H1 (cell line): ENCODE measurements at regions not wholly inside any gene's neighbourhood (a gene's known extent, or its start where the extent isn't known, plus 50 kb on each side); places are given as distances from the start of the nearest gene placed in this dataset.

Experiments used
- CTCF ChIA-PET: fragments of 300-600 bp; sonication (Branson Sonifier 250); formaldehyde crosslinking; loops from one replicate; lab custom pipeline; 2021; ENCODE audit not compliant: partially characterized antibody; lab: Charles Lee
- POLR2A ChIA-PET: fragments of 300-600 bp; sonication (Branson Sonifier 250); formaldehyde crosslinking; loops from one replicate; lab custom pipeline; 2021; ENCODE audit warnings: inconsistent platforms; ENCODE audit not compliant: partially characterized antibody; lab: Charles Lee
- DNase-seq, 2 experiments: peaks; one replicate each; pipeline versions ENCODE4 v3.0.0 to v3.0.0-alpha.2; 2010 to 2022; ENCODE audit warnings: low spot score in 2 of 2, low read depth in 1 of 2, mixed read lengths in 1 of 2
- FAIRE-seq: peaks from 2 replicates; lab custom pipeline; 2011; peaks lifted over from hg19 to GRCh38; lab: Jason Lieb, UNC
- H2AFZ ChIP-seq: 2 replicates; pipeline ENCODE4 v1.8.1; 2012; ENCODE audit warnings: low read length, inconsistent platforms
- H2AK5ac ChIP-seq: 2 replicates; pipeline ENCODE4 v1.6.1; 2013; ENCODE audit warnings: low read depth, low read length
- H2BK120ac ChIP-seq: replicated peaks from 2 replicates; pipeline ENCODE3; 2013; ENCODE audit warnings: low read depth, low read length, inconsistent platforms
- H2BK12ac ChIP-seq: 2 replicates; pipeline ENCODE4 v1.6.1; 2013; ENCODE audit warnings: low read depth, low read length
- H2BK15ac ChIP-seq: 2 replicates; pipeline ENCODE4 v1.6.1; 2013; ENCODE audit warnings: low read length
- H2BK20ac ChIP-seq: 2 replicates; pipeline ENCODE4 v1.6.1; 2013; ENCODE audit warnings: low read length
- H2BK5ac ChIP-seq: 2 replicates; pipeline ENCODE4 v1.6.1; 2013; ENCODE audit warnings: low read depth, low read length
- H3K14ac ChIP-seq: 2 replicates; pipeline ENCODE4 v1.6.1; 2013; ENCODE audit warnings: inconsistent platforms; ENCODE audit not compliant: insufficient read length
- H3K18ac ChIP-seq: 2 replicates; pipeline ENCODE4 v1.6.1; 2013; ENCODE audit warnings: low read length; ENCODE audit errors: extremely low read depth
- H3K23ac ChIP-seq: 2 replicates; pipeline ENCODE4 v1.6.1; 2013; ENCODE audit warnings: inconsistent platforms; ENCODE audit not compliant: insufficient read length
- H3K23me2 ChIP-seq: 2 replicates; pipeline ENCODE4 v1.6.1; 2013; ENCODE audit warnings: low read depth, low read length
- H3K27ac ChIP-seq: 2 replicates; pipeline ENCODE4 v1.6.1; 2011; ENCODE audit warnings: low read depth, low read length, inconsistent platforms
- H3K27me3 ChIP-seq, 4 experiments: replicated peaks in 1 of 4; 1 replicate in 1 of 4; 2 replicates in 3 of 4; pipeline versions ENCODE4 v1.6.1 to v1.8.1; 2011 to 2013; ENCODE audit warnings: low read length in 3 of 4, mild to moderate bottlenecking in 3 of 4, inconsistent platforms in 2 of 4, mixed read lengths in 2 of 4, moderate library complexity in 1 of 4; ENCODE audit not compliant: control insufficient read depth in 3 of 4, insufficient read depth in 3 of 4; ENCODE audit errors: extremely low read depth in 1 of 4
- H3K36me3 ChIP-seq, 4 experiments: 2 replicates each; pipeline versions ENCODE4 v1.6.1 to v1.8.1; 2011 to 2013; ENCODE audit warnings: mild to moderate bottlenecking in 4 of 4, low read length in 3 of 4, moderate library complexity in 2 of 4, control low read depth in 1 of 4, inconsistent platforms in 1 of 4; ENCODE audit not compliant: insufficient read depth in 4 of 4, control insufficient read depth in 2 of 4
- H3K4ac ChIP-seq: replicated peaks from 2 replicates; pipeline ENCODE3; 2013; ENCODE audit warnings: low read length, low read depth, mixed read lengths, inconsistent platforms; ENCODE audit not compliant: insufficient read length
- H3K4me1 ChIP-seq, 4 experiments: replicated peaks in 1 of 4; 1 replicate in 1 of 4; 2 replicates in 3 of 4; pipeline versions ENCODE4 v1.6.1 to v1.8.1; 2011 to 2013; ENCODE audit warnings: low read length in 3 of 4, inconsistent platforms in 2 of 4, mixed read lengths in 1 of 4; ENCODE audit not compliant: insufficient read depth in 4 of 4, control insufficient read depth in 3 of 4
- H3K4me2 ChIP-seq, 2 experiments: 2 replicates each; pipeline versions ENCODE4 v1.6.1 to v1.8.1; 2011 to 2013; ENCODE audit warnings: low read depth in 2 of 2, low read length in 2 of 2, control low read depth in 1 of 2, inconsistent platforms in 1 of 2, mild to moderate bottlenecking in 1 of 2; ENCODE audit not compliant: insufficient read depth in 1 of 2
- H3K4me3 ChIP-seq, 4 experiments: fragments of 200-600, 300-600 bp in 1 of 4; sonication (generic), shearing (Covaris generic), sonication (Bioruptor Twin) in 1 of 4; 2 replicates each; pipeline versions ENCODE4 v1.5.1 to v1.8.1; 2011 to 2016; ENCODE audit warnings: low read length in 4 of 4, low read depth in 3 of 4, control low read depth in 2 of 4, inconsistent platforms in 2 of 4, mild to moderate bottlenecking in 2 of 4, mixed read lengths in 1 of 4, moderate library complexity in 1 of 4; ENCODE audit not compliant: insufficient read depth in 2 of 4; ENCODE audit errors: extremely low read depth in 1 of 4
- H3K56ac ChIP-seq: replicated peaks from 2 replicates; pipeline ENCODE3; 2013; ENCODE audit warnings: low read depth, mild to moderate bottlenecking, mixed read lengths, low read length, inconsistent platforms; ENCODE audit not compliant: insufficient read length
- H3K79me1 ChIP-seq: 2 replicates; pipeline ENCODE4 v1.6.1; 2013; ENCODE audit warnings: low read depth, low read length, control low read depth
- H3K79me2 ChIP-seq, 2 experiments: 2 replicates each; pipeline versions ENCODE4 v1.6.1 to v1.8.1; 2012 to 2013; ENCODE audit warnings: low read length in 2 of 2, mild to moderate bottlenecking in 2 of 2, inconsistent platforms in 1 of 2; ENCODE audit not compliant: insufficient read depth in 2 of 2, control insufficient read depth in 1 of 2
- H3K9ac ChIP-seq, 4 experiments: replicated peaks in 1 of 4; 1 replicate in 1 of 4; 2 replicates in 3 of 4; pipeline versions ENCODE4 v1.6.1 to v1.8.1; 2011 to 2013; ENCODE audit warnings: low read depth in 3 of 4, low read length in 3 of 4, control low read depth in 2 of 4, mild to moderate bottlenecking in 2 of 4, moderate library complexity in 2 of 4, inconsistent platforms in 1 of 4; ENCODE audit errors: extremely low read depth in 1 of 4
- H3K9me3 ChIP-seq, 2 experiments: 2 replicates each; pipeline versions ENCODE4 v1.6.1 to v1.8.1; 2012 to 2013; ENCODE audit warnings: mild to moderate bottlenecking in 2 of 2, moderate library complexity in 2 of 2, control low read depth in 1 of 2, inconsistent platforms in 1 of 2, low read depth in 1 of 2, low read length in 1 of 2, mixed read lengths in 1 of 2; ENCODE audit not compliant: insufficient read depth in 2 of 2
- H4K20me1 ChIP-seq, 2 experiments: replicated peaks in 1 of 2; 2 replicates each; pipeline versions ENCODE3 to v1.8.1; 2011 to 2013; ENCODE audit warnings: inconsistent platforms in 2 of 2, low read length in 2 of 2, mild to moderate bottlenecking in 1 of 2; ENCODE audit not compliant: insufficient read depth in 2 of 2, control insufficient read depth in 1 of 2
- H4K5ac ChIP-seq: 2 replicates; pipeline ENCODE4 v1.6.1; 2013; ENCODE audit warnings: low read length, low read depth, mixed read lengths, inconsistent platforms; ENCODE audit not compliant: insufficient read length
- H4K8ac ChIP-seq: 2 replicates; pipeline ENCODE4 v1.8.0; 2013; ENCODE audit warnings: mild to moderate bottlenecking, moderate library complexity, low read length, inconsistent platforms; ENCODE audit not compliant: insufficient read depth; ENCODE audit errors: extremely low read depth
- H4K91ac ChIP-seq: replicated peaks from 2 replicates; pipeline ENCODE3; 2013; ENCODE audit warnings: low read length, mixed read lengths, inconsistent platforms; ENCODE audit not compliant: insufficient read length
- ATF2 ChIP-seq: IDR thresholded peaks from 2 replicates; pipeline ENCODE4 v1.6.1; 2012; ENCODE audit warnings: low read length, inconsistent platforms
- CEBPB ChIP-seq: IDR thresholded peaks from 2 replicates; pipeline ENCODE4 v1.6.1; 2012; ENCODE audit warnings: low read depth, low read length
- WGBS, 2 experiments: shearing (Covaris generic) in 1 of 2; methylation state at CpG; one replicate each; pipeline versions ENCODE4 v1.1.6 to v1.1.7; 2013 to 2015; ENCODE audit warnings: low lambda C conversion rate in 2 of 2, mixed read lengths in 2 of 2, inconsistent platforms in 1 of 2, low coverage in 1 of 2, missing lambda C conversion rate in 1 of 2; ENCODE audit not compliant: insufficient replicate concordance in 2 of 2, insufficient coverage in 1 of 2, insufficient read length in 1 of 2; ENCODE audit errors: extremely low coverage in 1 of 2, missing lambda C conversion rate in 1 of 2; 5-methylcytosine and 5-hydroxymethylcytosine counted together

- no peaks in the 10 kb centered on the region for H3K79me2 ChIP-seq
- H4K91ac ChIP-seq: no peak overlapping the region
- no peak overlapping the region for H2BK5ac ChIP-seq
- H4K20me1 ChIP-seq: no peaks in the 10 kb centered on the region
- no peak overlapping the region for H4K8ac ChIP-seq
- H3K27me3 ChIP-seq: no peaks in the 10 kb centered on the region; a peak in 1 of 7 replicates
- DNase-seq: no peak
- H3K23ac ChIP-seq: no peak overlapping the region
- H3K4me3 ChIP-seq: no peak overlapping the region
- WGBS, 2 experiments: 85% methylated on average over 4 of the region's 4 CpGs; no CpG with 5 or more reads in 1 of the 2 experiments
- no peak overlapping the region for H3K4me2 ChIP-seq
- POLR2A ChIA-PET: no interaction called here
- H2BK20ac ChIP-seq: no peak overlapping the region
- H3K4ac ChIP-seq: no peak overlapping the region
- H3K4me1 ChIP-seq: peaks cover 0 to 7% (median 4%) of the 10 kb centered on the region in 4 experiments; a peak in 4 of 7 replicates
- H3K14ac ChIP-seq: no peak overlapping the region
- TF ChIP-seq ATF2: no peak
- TF ChIP-seq CEBPB: peak; percentile 78; the same call in 1 of the 2 replicates
- TF ChIP-seq, all 59 proteins: peak for 1
- H3K36me3 ChIP-seq: no peaks in the 10 kb centered on the region
- H3K18ac ChIP-seq: no peak overlapping the region
- H3K9me3 ChIP-seq: no peaks in the 10 kb centered on the region
- H2BK12ac ChIP-seq: no peak overlapping the region
- H2BK120ac ChIP-seq: no peak overlapping the region
- no peak for FAIRE-seq
- no peaks in the 10 kb centered on the region for H3K79me1 ChIP-seq
- H3K9ac ChIP-seq: no peak overlapping the region
- H4K5ac ChIP-seq: no peak overlapping the region
- no peak overlapping the region for H2AFZ ChIP-seq
- H3K56ac ChIP-seq: no peak overlapping the region
- H2BK15ac ChIP-seq: no peak overlapping the region
- CTCF ChIA-PET: interaction anchor here (1.3 to 2.3 kb wide), 3 partner anchors 12 to 48 kb away, joined by 3 to 6 read pairs (median 4); no protein-coding TSS in a partner anchor
- H2AK5ac ChIP-seq: no peak overlapping the region
- H3K23me2 ChIP-seq: no peaks in the 10 kb centered on the region
- no peak overlapping the region for H3K27ac ChIP-seq
Measured at GRCh38 chr14:36001936-36002335, 174.6 kb downstream of the PTCSC3 start.
